Fibroblast of lung (primary cell): ENCODE measurements at regions not wholly inside any gene's neighbourhood (a gene's known extent, or its start where the extent isn't known, plus 50 kb on each side); places are given as distances from the start of the nearest gene placed in this dataset.

Experiments
- DNase-seq, 2 donors: peaks; one replicate each; pipeline versions ENCODE4 v3.0.0 to v3.0.0-alpha.2; 2010; ENCODE audit warnings: low read depth in 2 of 2
- H2AFZ ChIP-seq: 2 replicates; pipeline ENCODE4 v1.5.1; 2012; ENCODE audit warnings: low read length, control low read depth, inconsistent platforms
- H3K27ac ChIP-seq: 2 replicates; pipeline ENCODE4 v1.5.1; 2011; ENCODE audit warnings: low read length, control low read depth; ENCODE audit not compliant: insufficient read depth
- H3K27me3 ChIP-seq: 2 replicates; pipeline ENCODE4 v1.5.1; 2011; ENCODE audit warnings: mild to moderate bottlenecking, low read length; ENCODE audit not compliant: control insufficient read depth, insufficient read depth
- H3K36me3 ChIP-seq: 2 replicates; pipeline ENCODE4 v1.5.1; 2011; ENCODE audit warnings: low read length; ENCODE audit not compliant: control insufficient read depth, insufficient read depth
- H3K4me1 ChIP-seq: 2 replicates; pipeline ENCODE4 v1.5.1; 2011; ENCODE audit warnings: low read length; ENCODE audit not compliant: control insufficient read depth, insufficient read depth; ENCODE audit errors: extremely low read depth
- H3K4me2 ChIP-seq: 2 replicates; pipeline ENCODE4 v1.5.1; 2011; ENCODE audit warnings: low read length, control low read depth; ENCODE audit not compliant: insufficient read depth; ENCODE audit errors: extremely low read depth
- H3K4me3 ChIP-seq, 4 experiments: fragments of 200-600 bp in 1 of 4; sonication (generic) in 1 of 4; replicated peaks in 1 of 4; 2 replicates each; pipeline ENCODE4 v1.5.1; 2011 to 2016; ENCODE audit warnings: low read length in 4 of 4, low read depth in 3 of 4, mild to moderate bottlenecking in 3 of 4, control low read depth in 2 of 4, inconsistent platforms in 1 of 4, mixed read lengths in 1 of 4; ENCODE audit not compliant: insufficient read depth in 1 of 4; ENCODE audit errors: control extremely low read depth in 1 of 4
- H3K79me2 ChIP-seq: 2 replicates; pipeline ENCODE4 v1.5.1; 2012; ENCODE audit warnings: mild to moderate bottlenecking, low read length, inconsistent platforms; ENCODE audit not compliant: control insufficient read depth, insufficient read depth
- H3K9ac ChIP-seq: 2 replicates; pipeline ENCODE4 v1.5.1; 2011; ENCODE audit warnings: mild to moderate bottlenecking, low read length, control low read depth; ENCODE audit not compliant: insufficient read depth
- H3K9me3 ChIP-seq: 2 replicates; pipeline ENCODE4 v1.5.1; 2012; ENCODE audit warnings: low read depth, low read length; ENCODE audit not compliant: control insufficient read depth, insufficient read depth
- H4K20me1 ChIP-seq: 2 replicates; pipeline ENCODE4 v1.5.1; 2011; ENCODE audit warnings: low read length; ENCODE audit not compliant: control insufficient read depth, insufficient read depth; ENCODE audit errors: extremely low read depth
- CTCF ChIP-seq, 2 donors: IDR thresholded peaks in 1 of 2; conservative IDR thresholded peaks in 1 of 2; 1 replicate in 1 of 2; 2 replicates in 1 of 2; pipeline ENCODE4 v1.5.1; 2011 to 2012; ENCODE audit warnings: low read length in 2 of 2, control low read depth in 1 of 2, inconsistent platforms in 1 of 2, low read depth in 1 of 2, mild to moderate bottlenecking in 1 of 2
- EZH2 ChIP-seq: IDR thresholded peaks from 2 replicates; pipeline ENCODE4 v1.5.1; 2012; ENCODE audit warnings: low read length, control low read depth, mild to moderate bottlenecking; ENCODE audit errors: missing control alignments

- Histone ChIP-seq H3K36me3 (no peaks in the 10 kb centered on the region), H3K9me3 (no peaks in the 10 kb centered on the region), H3K27me3 (no peaks in the 10 kb centered on the region), H4K20me1 (no peaks in the 10 kb centered on the region), H3K79me2 (no peaks in the 10 kb centered on the region), H3K27ac (no peak overlapping the region), H3K9ac (no peak overlapping the region), H3K4me3 (peak overlapping the region; percentile 19 to 44 (median 40)), H2AFZ (peak overlapping the region; percentile 80), H3K4me1 (no peaks in the 10 kb centered on the region), H3K4me2 (peak overlapping the region; percentile 79)
- TF ChIP-seq CTCF (conservative IDR thresholded peaks at IDR 0.05 in 1 of 2, IDR thresholded peaks at IDR 0.05 in 1 of 2; ENCODE audit: low read depth in 1 of 2, low read length in 2 of 2), result peak; percentile 70 to 81
- no peak for TF ChIP-seq EZH2
- peak; percentile 62 to 82 for DNase-seq
Measured at GRCh38 chr12:89016970-89017778, 335.1 kb downstream of the DUSP6 start.

GRCh38 chr12:89015419-89015818 is 336.9 kb downstream of the DUSP6 start:
- Histone ChIP-seq H3K36me3 (no peaks in the 10 kb centered on the region), H3K9ac (no peak overlapping the region), H3K4me2 (no peak overlapping the region), H3K9me3 (no peaks in the 10 kb centered on the region), H2AFZ (no peak overlapping the region), H4K20me1 (no peaks in the 10 kb centered on the region), H3K79me2 (no peaks in the 10 kb centered on the region), H3K27ac (no peak overlapping the region), H3K4me3 (no peak overlapping the region), H3K4me1 (no peaks in the 10 kb centered on the region), H3K27me3 (no peaks in the 10 kb centered on the region)
- DNase-seq, result no peak
- TF ChIP-seq EZH2 (no peak), CTCF (conservative IDR thresholded peaks at IDR 0.05 in 1 of 2, IDR thresholded peaks at IDR 0.05 in 1 of 2; ENCODE audit: low read depth in 1 of 2, low read length in 2 of 2) (no peak)

- no peaks in the 10 kb centered on the region for H3K9me3 ChIP-seq
- no peaks in the 10 kb centered on the region for H3K4me1 ChIP-seq
- H3K27me3 ChIP-seq, result no peaks in the 10 kb centered on the region
- no peak overlapping the region for H3K9ac ChIP-seq
- no peaks in the 10 kb centered on the region for H4K20me1 ChIP-seq
- H3K79me2 ChIP-seq, result no peaks in the 10 kb centered on the region
- no peak for TF ChIP-seq CTCF (conservative IDR thresholded peaks at IDR 0.05 in 1 of 2, IDR thresholded peaks at IDR 0.05 in 1 of 2; ENCODE audit: low read depth in 1 of 2, low read length in 2 of 2)
- no peak for TF ChIP-seq EZH2
- H3K27ac ChIP-seq, result no peak overlapping the region
- H3K4me2 ChIP-seq, result no peak overlapping the region
- H2AFZ ChIP-seq, result no peak overlapping the region
- no peak overlapping the region for H3K4me3 ChIP-seq
- no peaks in the 10 kb centered on the region for H3K36me3 ChIP-seq
- DNase-seq, result no peak
Measured at GRCh38 chr12:88998421-88998820, 353.9 kb downstream of the DUSP6 start.
